ENCODE measurements at regions not wholly inside any gene's neighbourhood (a gene's known extent, or its start where the extent isn't known, plus 50 kb on each side); places are given as distances from the start of the nearest gene placed in this dataset.

DNA sequence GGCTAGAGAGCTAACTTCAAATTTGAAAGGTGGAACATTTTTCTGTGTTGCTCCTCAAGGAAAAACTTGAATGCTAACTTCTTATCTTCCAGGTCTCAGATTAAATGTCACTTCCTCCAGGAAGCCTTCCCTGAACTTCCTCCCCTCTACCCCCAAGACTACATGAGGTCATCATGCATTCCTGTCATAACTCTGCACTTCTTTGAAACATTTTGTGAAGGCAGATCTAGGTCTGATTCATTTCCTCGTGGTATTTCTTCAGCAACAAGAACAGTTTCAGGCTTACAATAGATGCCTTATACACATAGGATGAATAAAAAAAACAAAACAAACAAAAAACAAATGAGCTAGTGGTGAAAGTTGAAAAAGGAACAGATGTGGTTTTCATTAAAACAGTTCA lies 97.1 kb upstream of the SRRM4 start:
- TF ChIP-seq POLR2AphosphoS5 (IDR thresholded peaks at IDR 0.05) (no peak), POLR2A (IDR thresholded peaks at IDR 0.05) (no peak), EP300 (IDR thresholded peaks at IDR 0.05) (no peak)
- TF ChIP-seq, protein P1, sequence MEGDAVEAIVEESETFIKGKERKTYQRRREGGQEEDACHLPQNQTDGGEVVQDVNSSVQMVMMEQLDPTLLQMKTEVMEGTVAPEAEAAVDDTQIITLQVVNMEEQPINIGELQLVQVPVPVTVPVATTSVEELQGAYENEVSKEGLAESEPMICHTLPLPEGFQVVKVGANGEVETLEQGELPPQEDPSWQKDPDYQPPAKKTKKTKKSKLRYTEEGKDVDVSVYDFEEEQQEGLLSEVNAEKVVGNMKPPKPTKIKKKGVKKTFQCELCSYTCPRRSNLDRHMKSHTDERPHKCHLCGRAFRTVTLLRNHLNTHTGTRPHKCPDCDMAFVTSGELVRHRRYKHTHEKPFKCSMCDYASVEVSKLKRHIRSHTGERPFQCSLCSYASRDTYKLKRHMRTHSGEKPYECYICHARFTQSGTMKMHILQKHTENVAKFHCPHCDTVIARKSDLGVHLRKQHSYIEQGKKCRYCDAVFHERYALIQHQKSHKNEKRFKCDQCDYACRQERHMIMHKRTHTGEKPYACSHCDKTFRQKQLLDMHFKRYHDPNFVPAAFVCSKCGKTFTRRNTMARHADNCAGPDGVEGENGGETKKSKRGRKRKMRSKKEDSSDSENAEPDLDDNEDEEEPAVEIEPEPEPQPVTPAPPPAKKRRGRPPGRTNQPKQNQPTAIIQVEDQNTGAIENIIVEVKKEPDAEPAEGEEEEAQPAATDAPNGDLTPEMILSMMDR (IDR thresholded peaks at IDR 0.05), result no peak

Data from sigmoid colon (tissue), 4 donors.